ENCODE measurements at regions not wholly inside any gene's neighbourhood (a gene's known extent, or its start where the extent isn't known, plus 50 kb on each side); places are given as distances from the start of the nearest gene placed in this dataset.

- Histone ChIP-seq H3K27ac (ENCODE audit: extremely low read depth, low read depth, low read length) (no peak overlapping the region), H3K4me1 (ENCODE audit: control insufficient read depth, insufficient read depth, low read length) (no peaks in the 10 kb centered on the region), H3K9me3 (ENCODE audit: control insufficient read depth, insufficient read depth, low read depth, low read length) (no peaks in the 10 kb centered on the region), H3K4me3 (ENCODE audit: low read depth, low read length) (no peak overlapping the region), H3K36me3 (ENCODE audit: control insufficient read depth in 2 of 2, insufficient read depth in 1 of 2, low read length in 2 of 2) (no peaks in the 10 kb centered on the region)
- POLR2A ChIA-PET, result no interaction called here
- CTCF ChIA-PET, result no interaction called here
- TF ChIP-seq ZNF777 (tag by site-specific recombination; IDR thresholded peaks at IDR 0.05; ENCODE audit: borderline replicate concordance) (no peak), ZNF513 (tag by site-specific recombination; IDR thresholded peaks at IDR 0.05) (no peak), ZEB2 (tag by site-specific recombination; IDR thresholded peaks at IDR 0.05) (no peak), EGR2 (tag by site-specific recombination; IDR thresholded peaks at IDR 0.05; ENCODE audit: low read depth) (no peak), ZSCAN30 (tag by site-specific recombination; IDR thresholded peaks at IDR 0.05) (no peak), ZNF692 (tag by site-specific recombination; IDR thresholded peaks at IDR 0.05) (no peak), ZNF335 (tag by site-specific recombination; conservative IDR thresholded peaks at IDR 0.05) (no peak), ZNF10 (tag by site-specific recombination; IDR thresholded peaks at IDR 0.05) (no peak), ZNF157 (tag by site-specific recombination; IDR thresholded peaks at IDR 0.05) (no peak), OSR2 (tag by site-specific recombination; IDR thresholded peaks at IDR 0.05) (peak; percentile 50; the same call in 1 of the 2 replicates), ZBTB17 (tag by site-specific recombination; IDR thresholded peaks at IDR 0.05) (peak; percentile 39; the same call in 1 of the 2 replicates), ZNF366 (tag by site-specific recombination; conservative IDR thresholded peaks at IDR 0.05) (no peak), ZNF639 (tag by site-specific recombination; IDR thresholded peaks at IDR 0.05) (no peak), KLF7 (tag by site-specific recombination; IDR thresholded peaks at IDR 0.05; ENCODE audit: borderline replicate concordance) (no peak), OVOL3 (tag by site-specific recombination; IDR thresholded peaks at IDR 0.05) (no peak), ZNF302 (tag by site-specific recombination; IDR thresholded peaks at IDR 0.05; ENCODE audit: low read depth) (no peak), ZNF768 (tag by site-specific recombination; IDR thresholded peaks at IDR 0.05) (no peak)
- TF ChIP-seq, protein P1, sequence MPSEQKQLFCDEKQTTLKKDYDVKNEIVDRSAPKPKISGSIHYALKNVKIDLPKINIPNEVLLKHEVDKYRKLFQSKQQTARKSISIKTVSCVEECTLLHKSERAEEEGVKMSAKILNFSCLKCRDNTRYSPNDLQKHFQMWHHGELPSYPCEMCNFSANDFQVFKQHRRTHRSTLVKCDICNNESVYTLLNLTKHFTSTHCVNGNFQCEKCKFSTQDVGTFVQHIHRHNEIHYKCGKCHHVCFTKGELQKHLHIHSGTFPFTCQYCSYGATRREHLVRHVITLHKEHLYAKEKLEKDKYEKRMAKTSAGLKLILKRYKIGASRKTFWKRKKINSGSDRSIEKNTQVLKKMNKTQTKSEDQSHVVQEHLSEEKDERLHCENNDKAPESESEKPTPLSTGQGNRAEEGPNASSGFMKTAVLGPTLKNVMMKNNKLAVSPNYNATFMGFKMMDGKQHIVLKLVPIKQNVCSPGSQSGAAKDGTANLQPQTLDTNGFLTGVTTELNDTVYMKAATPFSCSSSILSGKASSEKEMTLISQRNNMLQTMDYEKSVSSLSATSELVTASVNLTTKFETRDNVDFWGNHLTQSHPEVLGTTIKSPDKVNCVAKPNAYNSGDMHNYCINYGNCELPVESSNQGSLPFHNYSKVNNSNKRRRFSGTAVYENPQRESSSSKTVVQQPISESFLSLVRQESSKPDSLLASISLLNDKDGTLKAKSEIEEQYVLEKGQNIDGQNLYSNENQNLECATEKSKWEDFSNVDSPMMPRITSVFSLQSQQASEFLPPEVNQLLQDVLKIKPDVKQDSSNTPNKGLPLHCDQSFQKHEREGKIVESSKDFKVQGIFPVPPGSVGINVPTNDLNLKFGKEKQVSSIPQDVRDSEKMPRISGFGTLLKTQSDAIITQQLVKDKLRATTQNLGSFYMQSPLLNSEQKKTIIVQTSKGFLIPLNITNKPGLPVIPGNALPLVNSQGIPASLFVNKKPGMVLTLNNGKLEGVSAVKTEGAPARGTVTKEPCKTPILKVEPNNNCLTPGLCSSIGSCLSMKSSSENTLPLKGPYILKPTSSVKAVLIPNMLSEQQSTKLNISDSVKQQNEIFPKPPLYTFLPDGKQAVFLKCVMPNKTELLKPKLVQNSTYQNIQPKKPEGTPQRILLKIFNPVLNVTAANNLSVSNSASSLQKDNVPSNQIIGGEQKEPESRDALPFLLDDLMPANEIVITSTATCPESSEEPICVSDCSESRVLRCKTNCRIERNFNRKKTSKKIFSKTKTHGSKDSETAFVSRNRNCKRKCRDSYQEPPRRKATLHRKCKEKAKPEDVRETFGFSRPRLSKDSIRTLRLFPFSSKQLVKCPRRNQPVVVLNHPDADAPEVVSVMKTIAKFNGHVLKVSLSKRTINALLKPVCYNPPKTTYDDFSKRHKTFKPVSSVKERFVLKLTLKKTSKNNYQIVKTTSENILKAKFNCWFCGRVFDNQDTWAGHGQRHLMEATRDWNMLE (tag by site-specific recombination; conservative IDR thresholded peaks at IDR 0.05; ENCODE audit: low read depth), result no peak
- TF ChIP-seq, protein P2, sequence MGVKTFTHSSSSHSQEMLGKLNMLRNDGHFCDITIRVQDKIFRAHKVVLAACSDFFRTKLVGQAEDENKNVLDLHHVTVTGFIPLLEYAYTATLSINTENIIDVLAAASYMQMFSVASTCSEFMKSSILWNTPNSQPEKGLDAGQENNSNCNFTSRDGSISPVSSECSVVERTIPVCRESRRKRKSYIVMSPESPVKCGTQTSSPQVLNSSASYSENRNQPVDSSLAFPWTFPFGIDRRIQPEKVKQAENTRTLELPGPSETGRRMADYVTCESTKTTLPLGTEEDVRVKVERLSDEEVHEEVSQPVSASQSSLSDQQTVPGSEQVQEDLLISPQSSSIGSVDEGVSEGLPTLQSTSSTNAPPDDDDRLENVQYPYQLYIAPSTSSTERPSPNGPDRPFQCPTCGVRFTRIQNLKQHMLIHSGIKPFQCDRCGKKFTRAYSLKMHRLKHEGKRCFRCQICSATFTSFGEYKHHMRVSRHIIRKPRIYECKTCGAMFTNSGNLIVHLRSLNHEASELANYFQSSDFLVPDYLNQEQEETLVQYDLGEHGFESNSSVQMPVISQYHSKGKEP (tag by site-specific recombination; IDR thresholded peaks at IDR 0.05), result peak; percentile 63; the same call in 1 of the 2 replicates
- TF ChIP-seq, protein P3, sequence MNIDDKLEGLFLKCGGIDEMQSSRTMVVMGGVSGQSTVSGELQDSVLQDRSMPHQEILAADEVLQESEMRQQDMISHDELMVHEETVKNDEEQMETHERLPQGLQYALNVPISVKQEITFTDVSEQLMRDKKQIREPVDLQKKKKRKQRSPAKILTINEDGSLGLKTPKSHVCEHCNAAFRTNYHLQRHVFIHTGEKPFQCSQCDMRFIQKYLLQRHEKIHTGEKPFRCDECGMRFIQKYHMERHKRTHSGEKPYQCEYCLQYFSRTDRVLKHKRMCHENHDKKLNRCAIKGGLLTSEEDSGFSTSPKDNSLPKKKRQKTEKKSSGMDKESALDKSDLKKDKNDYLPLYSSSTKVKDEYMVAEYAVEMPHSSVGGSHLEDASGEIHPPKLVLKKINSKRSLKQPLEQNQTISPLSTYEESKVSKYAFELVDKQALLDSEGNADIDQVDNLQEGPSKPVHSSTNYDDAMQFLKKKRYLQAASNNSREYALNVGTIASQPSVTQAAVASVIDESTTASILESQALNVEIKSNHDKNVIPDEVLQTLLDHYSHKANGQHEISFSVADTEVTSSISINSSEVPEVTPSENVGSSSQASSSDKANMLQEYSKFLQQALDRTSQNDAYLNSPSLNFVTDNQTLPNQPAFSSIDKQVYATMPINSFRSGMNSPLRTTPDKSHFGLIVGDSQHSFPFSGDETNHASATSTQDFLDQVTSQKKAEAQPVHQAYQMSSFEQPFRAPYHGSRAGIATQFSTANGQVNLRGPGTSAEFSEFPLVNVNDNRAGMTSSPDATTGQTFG (tag by site-specific recombination; IDR thresholded peaks at IDR 0.05; ENCODE audit: borderline replicate concordance), result no peak
These were observed 181.4 kb upstream of the PWP1 start for GRCh38 chr12:107503887-107504885.
